HL-60 (cell line): ENCODE measurements at regions not wholly inside any gene's neighbourhood (a gene's known extent, or its start where the extent isn't known, plus 50 kb on each side); places are given as distances from the start of the nearest gene placed in this dataset.

ENCODE experiments used
- DNase-seq, 2 experiments: peaks; one replicate each; pipeline ENCODE4 v3.0.0-alpha.2; 2010 to 2020; ENCODE audit warnings: low read depth in 1 of 2, low spot score in 1 of 2
- H3K27ac ChIP-seq: fragments of 250-450 bp; sonication (Bioruptor Pico); replicated peaks from 2 replicates; pipeline ENCODE4 v1.5.1; 2020; ENCODE audit warnings: mild to moderate bottlenecking, moderate library complexity
- H3K27me3 ChIP-seq: fragments of 250-450 bp; sonication (Bioruptor Pico); 2 replicates; pipeline ENCODE4 v1.5.1; 2021; ENCODE audit warnings: mild to moderate bottlenecking, moderate library complexity; ENCODE audit not compliant: insufficient read depth, poor library complexity, severe bottlenecking
- H3K4me3 ChIP-seq: replicated peaks from 2 replicates; pipeline ENCODE4 v1.5.1; 2011; ENCODE audit warnings: mild to moderate bottlenecking, control low read depth, low read length; ENCODE audit not compliant: insufficient read depth
- GABPA ChIP-seq: IDR thresholded peaks from 2 replicates; pipeline ENCODE4 v1.6.1; 2012; ENCODE audit warnings: low read depth
- POLR2AphosphoS5 ChIP-seq: IDR thresholded peaks from 2 replicates; pipeline ENCODE4 v1.6.1; 2012; ENCODE audit warnings: low read depth
- SPI1 ChIP-seq: IDR thresholded peaks from 2 replicates; pipeline ENCODE4 v1.6.1; 2012; ENCODE audit warnings: low read depth, mild to moderate bottlenecking, borderline replicate concordance
- TF ChIP-seq, protein P1 (sequence below): IDR thresholded peaks from one replicate; pipeline ENCODE4 v1.5.1; 2011; ENCODE audit warnings: low read length, control low read depth, inconsistent platforms; ENCODE audit not compliant: insufficient read depth
- TF ChIP-seq, protein P2 (sequence below): IDR thresholded peaks from 2 replicates; pipeline ENCODE4 v1.6.1; 2012; ENCODE audit warnings: low read depth; ENCODE audit not compliant: insufficient replicate concordance

GRCh38 chr10:121216295-121216694, 365.1 kb downstream of the WDR11 start:
- Histone ChIP-seq H3K4me3 (no peak overlapping the region), H3K27me3 (no peaks in the 10 kb centered on the region), H3K27ac (no peak overlapping the region)
- DNase-seq, result no peak
- no peak for TF ChIP-seq SPI1
- TF ChIP-seq GABPA, result no peak
- TF ChIP-seq POLR2AphosphoS5, result no peak
- TF ChIP-seq, protein P1, sequence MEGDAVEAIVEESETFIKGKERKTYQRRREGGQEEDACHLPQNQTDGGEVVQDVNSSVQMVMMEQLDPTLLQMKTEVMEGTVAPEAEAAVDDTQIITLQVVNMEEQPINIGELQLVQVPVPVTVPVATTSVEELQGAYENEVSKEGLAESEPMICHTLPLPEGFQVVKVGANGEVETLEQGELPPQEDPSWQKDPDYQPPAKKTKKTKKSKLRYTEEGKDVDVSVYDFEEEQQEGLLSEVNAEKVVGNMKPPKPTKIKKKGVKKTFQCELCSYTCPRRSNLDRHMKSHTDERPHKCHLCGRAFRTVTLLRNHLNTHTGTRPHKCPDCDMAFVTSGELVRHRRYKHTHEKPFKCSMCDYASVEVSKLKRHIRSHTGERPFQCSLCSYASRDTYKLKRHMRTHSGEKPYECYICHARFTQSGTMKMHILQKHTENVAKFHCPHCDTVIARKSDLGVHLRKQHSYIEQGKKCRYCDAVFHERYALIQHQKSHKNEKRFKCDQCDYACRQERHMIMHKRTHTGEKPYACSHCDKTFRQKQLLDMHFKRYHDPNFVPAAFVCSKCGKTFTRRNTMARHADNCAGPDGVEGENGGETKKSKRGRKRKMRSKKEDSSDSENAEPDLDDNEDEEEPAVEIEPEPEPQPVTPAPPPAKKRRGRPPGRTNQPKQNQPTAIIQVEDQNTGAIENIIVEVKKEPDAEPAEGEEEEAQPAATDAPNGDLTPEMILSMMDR, result no peak
- TF ChIP-seq, protein P2, sequence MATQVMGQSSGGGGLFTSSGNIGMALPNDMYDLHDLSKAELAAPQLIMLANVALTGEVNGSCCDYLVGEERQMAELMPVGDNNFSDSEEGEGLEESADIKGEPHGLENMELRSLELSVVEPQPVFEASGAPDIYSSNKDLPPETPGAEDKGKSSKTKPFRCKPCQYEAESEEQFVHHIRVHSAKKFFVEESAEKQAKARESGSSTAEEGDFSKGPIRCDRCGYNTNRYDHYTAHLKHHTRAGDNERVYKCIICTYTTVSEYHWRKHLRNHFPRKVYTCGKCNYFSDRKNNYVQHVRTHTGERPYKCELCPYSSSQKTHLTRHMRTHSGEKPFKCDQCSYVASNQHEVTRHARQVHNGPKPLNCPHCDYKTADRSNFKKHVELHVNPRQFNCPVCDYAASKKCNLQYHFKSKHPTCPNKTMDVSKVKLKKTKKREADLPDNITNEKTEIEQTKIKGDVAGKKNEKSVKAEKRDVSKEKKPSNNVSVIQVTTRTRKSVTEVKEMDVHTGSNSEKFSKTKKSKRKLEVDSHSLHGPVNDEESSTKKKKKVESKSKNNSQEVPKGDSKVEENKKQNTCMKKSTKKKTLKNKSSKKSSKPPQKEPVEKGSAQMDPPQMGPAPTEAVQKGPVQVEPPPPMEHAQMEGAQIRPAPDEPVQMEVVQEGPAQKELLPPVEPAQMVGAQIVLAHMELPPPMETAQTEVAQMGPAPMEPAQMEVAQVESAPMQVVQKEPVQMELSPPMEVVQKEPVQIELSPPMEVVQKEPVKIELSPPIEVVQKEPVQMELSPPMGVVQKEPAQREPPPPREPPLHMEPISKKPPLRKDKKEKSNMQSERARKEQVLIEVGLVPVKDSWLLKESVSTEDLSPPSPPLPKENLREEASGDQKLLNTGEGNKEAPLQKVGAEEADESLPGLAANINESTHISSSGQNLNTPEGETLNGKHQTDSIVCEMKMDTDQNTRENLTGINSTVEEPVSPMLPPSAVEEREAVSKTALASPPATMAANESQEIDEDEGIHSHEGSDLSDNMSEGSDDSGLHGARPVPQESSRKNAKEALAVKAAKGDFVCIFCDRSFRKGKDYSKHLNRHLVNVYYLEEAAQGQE, result no peak

DNA sequence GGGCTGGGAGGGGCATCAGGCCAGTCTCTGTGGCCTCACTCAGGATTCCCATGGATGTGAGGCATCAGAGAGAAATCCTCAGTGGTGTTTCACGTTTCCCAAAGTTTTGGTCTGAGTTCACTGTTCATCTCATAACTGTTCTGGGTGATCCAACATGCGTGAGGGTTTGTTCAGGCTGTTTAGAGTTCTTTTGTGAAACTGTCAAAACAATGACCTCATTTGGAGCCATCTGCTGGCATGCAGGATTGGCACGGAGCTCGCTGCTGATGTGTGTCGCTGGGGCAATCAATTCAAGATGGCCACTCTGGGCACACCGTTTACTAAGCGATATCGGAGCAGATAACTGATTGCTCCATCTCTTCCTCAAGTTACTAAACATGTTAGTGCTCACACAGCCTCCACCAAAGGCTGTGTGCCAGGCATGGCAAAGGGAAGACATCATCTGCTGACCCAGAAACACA, 365.6 kb downstream of the WDR11 start:
- Histone ChIP-seq H3K4me3 (no peak overlapping the region), H3K27me3 (no peaks in the 10 kb centered on the region), H3K27ac (no peak overlapping the region)
- no peak for DNase-seq
- TF ChIP-seq, protein P1, result no peak
- TF ChIP-seq GABPA (no peak), SPI1 (no peak), POLR2AphosphoS5 (no peak)
- TF ChIP-seq, protein P2, result no peak

GRCh38 chr10:121217331-121217730, 366.2 kb downstream of the WDR11 start:
- TF ChIP-seq, protein P2, result no peak
- TF ChIP-seq POLR2AphosphoS5, result no peak
- TF ChIP-seq GABPA, result no peak
- TF ChIP-seq, protein P1, result no peak
- no peak for TF ChIP-seq SPI1
- DNase-seq, result no peak
- Histone ChIP-seq H3K27me3 (no peaks in the 10 kb centered on the region), H3K4me3 (no peak overlapping the region), H3K27ac (no peak overlapping the region)
